ENCODE measurements at regions not wholly inside any gene's neighbourhood (a gene's known extent, or its start where the extent isn't known, plus 50 kb on each side); places are given as distances from the start of the nearest gene placed in this dataset.
"Not testable (repeated sequence)": the region's sequence is repeated elsewhere in the genome, so short reads cannot be mapped to it uniquely, and the experiment has no call there.

GRCh38 chr13:88739195-88739594 lies 1068.0 kb downstream of the SLITRK5 start:
- DNase-seq, result no peak

- no peak for DNase-seq
Measured at GRCh38 chr13:88744289-88744688, 1073.1 kb downstream of the SLITRK5 start.

DNA sequence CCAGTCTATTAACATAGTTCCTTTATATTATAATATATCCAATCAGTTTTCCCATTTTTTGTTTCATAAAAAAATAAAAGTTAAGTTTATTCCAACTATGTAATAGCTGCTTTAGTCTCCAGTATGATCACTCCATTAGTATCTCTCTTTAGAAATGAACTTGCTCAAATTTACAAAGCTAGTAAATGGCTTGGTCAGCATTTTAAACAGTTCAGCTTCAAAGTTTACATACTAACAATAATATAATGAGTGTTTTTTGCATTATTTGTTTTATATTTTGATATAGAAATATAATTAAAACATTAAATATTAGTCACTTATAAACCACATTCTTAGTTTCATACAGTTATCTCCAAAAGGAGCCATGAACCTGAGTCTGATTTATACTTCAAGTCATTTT lies 1073.8 kb downstream of the SLITRK5 start:
- no peak for DNase-seq

DNA sequence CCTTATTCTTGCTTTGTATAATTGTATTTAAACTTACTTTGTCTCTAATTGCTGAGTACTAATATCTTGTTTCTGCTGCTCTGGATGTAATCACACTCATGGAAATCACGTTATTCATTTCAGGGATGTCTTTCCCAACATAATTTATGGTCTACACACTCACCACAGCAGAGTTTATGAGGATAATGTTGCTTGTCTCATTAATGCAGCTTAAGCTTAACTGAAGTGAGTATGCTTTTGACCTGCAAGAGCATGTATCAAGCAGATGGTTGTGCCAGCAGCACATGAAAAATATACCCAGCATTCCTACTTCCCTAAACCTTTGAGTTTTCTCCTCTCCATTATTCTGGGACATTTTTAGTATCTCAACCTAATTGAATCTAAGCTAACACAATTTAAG lies 1080.9 kb downstream of the SLITRK5 start:
- DNase-seq, result no peak

GRCh38 chr13:88754141-88754540 lies 1083.0 kb downstream of the SLITRK5 start:
- no peak for DNase-seq

DNA sequence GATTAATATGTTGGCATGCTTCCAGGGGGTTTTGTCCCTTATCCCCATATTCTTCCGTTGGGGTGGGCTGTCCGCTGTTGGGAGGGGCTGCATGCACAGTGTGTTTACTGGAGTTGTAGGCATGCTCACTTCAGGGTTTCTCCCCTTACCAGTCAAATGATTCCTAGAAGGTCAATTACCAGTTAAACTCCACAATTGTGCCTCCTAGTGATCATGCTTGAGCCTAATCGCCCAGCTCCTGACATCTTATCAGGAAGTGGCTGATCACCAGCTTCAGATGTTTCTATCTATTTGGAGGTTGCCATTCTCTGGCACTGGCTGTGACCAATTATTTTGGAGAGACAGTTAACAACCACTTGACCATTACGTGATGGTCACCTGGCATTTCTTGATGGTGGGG lies 1090.0 kb downstream of the SLITRK5 start:
- DNase-seq, result no peak

DNA sequence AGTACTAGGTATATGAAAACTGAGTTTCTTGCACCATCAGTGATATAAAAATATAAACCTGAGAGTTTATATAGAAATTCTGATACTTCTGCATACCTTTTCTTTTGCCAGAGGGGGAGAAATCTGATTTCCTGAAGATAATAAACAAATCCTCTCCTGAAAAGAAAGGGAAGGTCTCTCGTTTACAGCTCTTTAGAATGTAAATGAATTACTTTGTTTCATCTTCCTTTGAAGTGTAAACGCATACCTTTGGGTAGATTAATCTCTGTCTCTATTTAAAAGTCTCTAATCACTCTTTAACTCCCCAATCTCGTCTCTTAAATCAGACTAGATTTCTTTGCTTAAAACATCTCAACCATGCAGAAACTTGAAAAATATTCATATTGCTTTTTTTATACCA lies 1092.9 kb downstream of the SLITRK5 start:
- no peak for DNase-seq

GRCh38 chr13:88800505-88800904 lies 1129.3 kb downstream of the SLITRK5 start:
- no peak for DNase-seq

- DNase-seq, result no peak
Measured at GRCh38 chr13:88801361-88801760, 1130.2 kb downstream of the SLITRK5 start.

DNA sequence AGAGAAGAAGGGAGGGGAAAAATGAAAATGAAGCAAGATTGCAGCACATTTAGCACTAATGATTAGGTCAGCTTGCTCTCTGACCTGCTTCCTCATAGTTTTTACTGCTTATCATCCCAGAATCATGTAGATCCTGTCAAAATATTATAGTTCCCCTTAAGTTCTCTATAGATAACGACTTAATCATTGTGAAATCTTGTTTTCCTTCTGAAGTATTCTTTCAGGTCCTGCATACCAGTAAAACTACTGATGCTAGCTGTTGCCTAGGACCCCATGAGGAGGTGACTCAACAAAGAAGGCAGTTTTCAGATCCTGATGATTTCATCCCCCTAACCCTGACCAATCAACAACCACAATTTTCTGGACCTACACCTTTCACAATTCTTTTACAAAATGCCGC lies 1131.7 kb downstream of the SLITRK5 start:
- no peak for DNase-seq

DNA sequence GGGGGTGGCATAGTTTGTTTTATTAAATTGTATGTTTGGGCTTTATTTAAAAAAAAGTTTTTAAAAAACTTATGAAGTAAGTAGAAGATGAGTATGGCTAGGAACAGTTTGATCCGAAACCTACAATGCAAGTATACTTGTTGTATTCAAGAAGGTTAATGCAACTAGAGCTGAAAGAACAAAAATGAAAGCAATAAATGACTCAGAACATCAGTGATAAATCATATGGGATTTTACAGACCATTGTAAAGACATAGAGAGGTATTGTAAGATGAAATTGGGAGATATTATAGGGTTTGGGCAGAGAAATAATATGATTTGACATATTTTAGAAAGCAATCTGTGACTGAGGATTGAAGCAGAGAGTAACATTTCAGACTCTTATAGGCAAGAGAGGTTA lies 1135.3 kb downstream of the SLITRK5 start:
- no peak for DNase-seq

- DNase-seq, result no peak
Measured at GRCh38 chr13:88817560-88817959, 1146.4 kb downstream of the SLITRK5 start.

DNA sequence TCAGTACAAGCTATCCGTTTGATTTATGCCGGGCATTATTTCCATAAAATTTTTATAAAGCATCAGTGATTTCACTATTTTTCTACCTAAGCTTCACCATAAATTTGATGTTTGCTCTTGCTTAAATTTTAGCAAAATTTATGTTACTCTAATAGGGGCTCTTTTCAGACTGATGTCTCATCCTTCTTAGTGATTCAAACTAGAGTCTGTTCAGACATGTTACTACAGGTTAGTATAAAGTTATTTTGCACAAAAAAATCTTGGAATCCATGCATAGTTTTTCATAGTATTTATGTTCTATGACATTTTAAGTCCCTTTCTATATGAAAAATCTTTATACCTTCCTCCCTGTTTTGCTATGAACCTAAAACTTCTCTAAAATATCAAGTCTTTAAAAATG lies 1151.9 kb downstream of the SLITRK5 start:
- no peak for DNase-seq

DNA sequence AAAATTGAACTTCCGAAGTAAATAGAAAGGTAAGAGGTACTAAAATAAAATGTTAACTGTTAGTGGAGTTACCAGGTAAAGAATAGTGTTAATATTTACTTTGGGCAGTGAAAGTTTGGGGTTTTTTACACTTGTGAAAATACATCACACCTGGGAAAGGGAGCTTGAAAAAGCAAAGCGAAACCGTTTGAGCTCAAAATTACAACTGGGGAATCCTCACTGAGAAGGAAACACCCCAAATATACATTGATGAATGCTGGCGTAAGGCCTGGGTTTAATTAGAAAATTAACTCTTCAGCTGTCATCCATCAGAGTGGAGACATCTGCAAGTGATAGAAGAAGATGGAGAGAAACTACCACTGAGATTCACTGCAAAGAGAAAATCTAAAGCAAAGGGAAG lies 1153.0 kb downstream of the SLITRK5 start:
- DNase-seq, result no peak

GRCh38 chr13:88840085-88840484 lies 1168.9 kb downstream of the SLITRK5 start:
- DNase-seq, result no peak

DNA sequence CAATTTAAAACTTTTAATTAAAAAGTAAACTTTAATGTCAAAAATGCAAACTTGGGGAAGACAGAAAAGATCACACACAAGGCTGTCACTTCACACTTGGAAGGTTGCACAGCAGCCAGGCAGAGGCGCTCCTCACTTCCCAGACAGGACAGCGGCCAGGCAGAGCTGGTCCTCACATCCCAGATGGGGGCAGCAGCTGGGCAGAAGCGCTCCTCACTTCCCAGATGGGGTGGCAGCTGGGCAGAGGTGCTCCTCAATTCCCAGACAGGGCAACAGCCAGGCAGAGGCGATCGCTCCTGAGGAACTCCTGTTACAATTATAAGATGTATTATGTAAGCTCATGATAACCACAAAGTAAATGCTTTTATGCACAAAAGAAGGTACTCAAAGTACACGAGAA lies 1181.1 kb downstream of the SLITRK5 start:
- DNase-seq, result not testable (repeated sequence)

- no peak for DNase-seq
Measured at GRCh38 chr13:88857256-88857655, 1186.1 kb downstream of the SLITRK5 start.

DNA sequence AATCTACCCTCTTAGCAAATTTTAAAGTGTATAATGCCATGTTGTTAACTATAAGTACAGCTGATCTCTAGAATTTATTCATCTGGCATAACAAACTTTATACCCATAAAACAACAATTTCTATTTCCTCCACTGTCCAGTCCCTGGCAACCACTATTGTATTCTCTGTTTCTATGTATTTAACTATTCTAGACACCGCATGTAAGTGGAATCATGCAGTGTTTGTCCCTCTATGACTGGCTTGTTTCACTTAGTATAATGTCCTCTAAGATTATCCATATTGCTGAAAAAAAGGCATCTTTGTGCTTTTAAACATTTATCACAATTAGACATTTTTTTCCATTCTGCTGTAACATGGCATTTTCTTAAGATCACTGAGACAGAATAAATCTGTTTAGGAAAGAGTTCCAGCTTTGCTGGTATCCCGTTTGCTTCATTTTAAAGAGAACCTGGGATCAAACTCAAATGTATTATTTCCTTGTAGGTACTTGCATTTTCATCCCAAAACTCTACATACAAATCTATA lies 1191.0 kb downstream of the SLITRK5 start:
- DNase-seq, result peak; percentile 89

DNA sequence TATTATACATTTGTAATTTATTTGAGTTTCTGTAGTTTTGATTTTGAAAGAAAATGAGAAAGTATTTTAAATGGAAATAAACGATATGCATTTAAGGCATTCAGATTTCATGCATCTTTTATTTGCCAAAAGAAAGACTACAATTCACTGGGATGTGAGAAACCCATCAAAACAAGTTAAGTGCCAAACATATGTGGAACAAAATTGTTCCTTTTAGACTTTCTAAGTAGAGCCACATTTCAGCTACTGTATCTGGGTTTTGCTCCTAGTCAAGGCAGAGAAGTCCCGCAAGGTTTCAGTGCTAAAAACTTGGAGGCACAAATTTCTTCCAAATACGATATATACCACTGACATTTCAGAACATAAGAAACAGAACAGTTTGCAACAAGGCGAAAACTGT lies 1191.9 kb downstream of the SLITRK5 start:
- DNase-seq, result no peak

GRCh38 chr13:88866195-88866594 lies 1195.0 kb downstream of the SLITRK5 start:
- no peak for DNase-seq

GRCh38 chr13:88883741-88884140 lies 1212.6 kb downstream of the SLITRK5 start:
- DNase-seq, result no peak

GRCh38 chr13:88887045-88887662 lies 1216.0 kb downstream of the SLITRK5 start:
- DNase-seq, result no peak

- no peak for DNase-seq
Measured at GRCh38 chr13:88895261-88895941, 1224.2 kb downstream of the SLITRK5 start.

- no peak for DNase-seq
Measured at GRCh38 chr13:88896466-88896865, 1225.3 kb downstream of the SLITRK5 start.

DNA sequence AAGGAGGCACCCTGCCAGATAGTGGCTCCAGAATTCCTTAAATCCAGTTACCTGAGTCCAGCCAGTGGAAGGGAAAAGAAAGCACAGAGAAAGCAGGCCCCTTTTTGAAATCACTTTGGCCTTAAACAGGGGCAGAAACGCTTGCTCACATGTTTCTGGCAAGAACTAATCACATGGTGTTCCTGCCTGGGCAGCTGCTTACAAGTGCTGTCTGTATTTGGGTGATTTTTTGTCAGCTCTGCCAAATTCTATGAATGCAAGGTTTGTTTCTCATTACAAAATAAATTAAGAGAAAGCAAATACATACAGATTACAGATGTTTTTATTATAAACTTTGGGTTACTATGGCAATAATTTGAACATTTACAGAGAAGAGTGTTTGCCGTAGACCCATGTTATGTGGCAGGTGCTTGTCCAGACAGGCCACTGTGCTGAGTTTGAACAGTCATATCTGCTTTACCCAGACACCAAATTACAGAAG lies 1237.8 kb downstream of the SLITRK5 start:
- DNase-seq, result peak; percentile 73

Measured in NCI-H345 (cell line).